Esophagus mucosa (tissue), 1 donor: ENCODE measurements at regions not wholly inside any gene's neighbourhood (a gene's known extent, or its start where the extent isn't known, plus 50 kb on each side); places are given as distances from the start of the nearest gene placed in this dataset.

ENCODE experiments used
- ATAC-seq: fragments of 200-7000 bp; cut with Tn5 transposase; one replicate; pipeline ENCODE4 v1.9.1; 2020
- donor health status: DM: yes; HTN: yes; CAD: no.

- no peak for ATAC-seq
Measured at GRCh38 chr12:61823102-61823501, 437.1 kb upstream of the USP15 start.

GRCh38 chr12:61846765-61847164, 413.4 kb upstream of the USP15 start:
- no peak for ATAC-seq

- no peak for ATAC-seq
Measured at GRCh38 chr12:61848893-61849292, 411.3 kb upstream of the USP15 start.

- no peak for ATAC-seq
Measured at GRCh38 chr12:61853945-61854344, 406.3 kb upstream of the USP15 start.

- no peak for ATAC-seq
Measured at GRCh38 chr12:61854902-61855301, 405.3 kb upstream of the USP15 start.

GRCh38 chr12:61857968-61858367, 402.2 kb upstream of the USP15 start:
- ATAC-seq = no peak

- no peak for ATAC-seq
Measured at GRCh38 chr12:61860451-61860850, 399.8 kb upstream of the USP15 start.

- ATAC-seq = no peak
Measured at GRCh38 chr12:61862986-61863385, 397.2 kb upstream of the USP15 start.

GRCh38 chr12:61863811-61864210, 396.4 kb upstream of the USP15 start:
- no peak for ATAC-seq

GRCh38 chr12:61869796-61870195, 390.4 kb upstream of the USP15 start:
- ATAC-seq = no peak

GRCh38 chr12:61870658-61871484, 389.3 kb upstream of the USP15 start:
- ATAC-seq = no peak

GRCh38 chr12:61871485-61871810, 388.8 kb upstream of the USP15 start:
- ATAC-seq = no peak

GRCh38 chr12:61879229-61879628, 381.0 kb upstream of the USP15 start:
- no peak for ATAC-seq

GRCh38 chr12:61880186-61880585, 380.0 kb upstream of the USP15 start:
- no peak for ATAC-seq

GRCh38 chr12:61891632-61892031, 368.6 kb upstream of the USP15 start:
- no peak for ATAC-seq

GRCh38 chr12:61894168-61894567, 366.0 kb upstream of the USP15 start:
- no peak for ATAC-seq

- no peak for ATAC-seq
Measured at GRCh38 chr12:61896436-61896835, 363.8 kb upstream of the USP15 start.

GRCh38 chr12:61902403-61902802, 357.8 kb upstream of the USP15 start:
- ATAC-seq = no peak

GRCh38 chr12:61911113-61911512, 349.1 kb upstream of the USP15 start:
- ATAC-seq = no peak

GRCh38 chr12:61915420-61915819, 344.8 kb upstream of the USP15 start:
- no peak for ATAC-seq

GRCh38 chr12:61916831-61917230, 343.4 kb upstream of the USP15 start:
- ATAC-seq = no peak

GRCh38 chr12:61919686-61920085, 340.5 kb upstream of the USP15 start:
- no peak for ATAC-seq

GRCh38 chr12:61920230-61920629, 340.0 kb upstream of the USP15 start:
- ATAC-seq = no peak

- ATAC-seq = no peak
Measured at GRCh38 chr12:61923152-61923551, 337.1 kb upstream of the USP15 start.

- ATAC-seq = no peak
Measured at GRCh38 chr12:61934564-61934963, 325.6 kb upstream of the USP15 start.
